OCI-LY7 (cell line): ENCODE measurements at regions not wholly inside any gene's neighbourhood (a gene's known extent, or its start where the extent isn't known, plus 50 kb on each side); places are given as distances from the start of the nearest gene placed in this dataset.

Experiments
- BruUV-seq: library from RNA; stranded (reverse); fragments of 400-500 nt; replicated peaks from 2 replicates; lab custom pipeline; 2021; lab: Mats Ljungman, UMichigan
- CTCF ChIA-PET: fragments of 300-600 bp; sonication (Branson Sonifier 250); formaldehyde crosslinking; loops from one replicate; lab custom pipeline; 2022; ENCODE audit warnings: antibody characterized with exemption; ENCODE audit not compliant: unreplicated experiment; lab: Charles Lee
- POLR2A ChIA-PET: fragments of 300-600 bp; sonication (Branson Sonifier 250); formaldehyde crosslinking; loops from one replicate; lab custom pipeline; 2022; ENCODE audit warnings: antibody characterized with exemption; lab: Charles Lee
- DNase-seq: peaks from one replicate; pipeline ENCODE4 v3.0.0-alpha.2; 2015; ENCODE audit warnings: low spot score
- H2AFZ ChIP-seq: fragments of 200-600 bp; sonication (generic), shearing (Covaris generic); 2 replicates; pipeline ENCODE4 v1.6.1; 2014; ENCODE audit warnings: mild to moderate bottlenecking, antibody characterized with exemption, low read length, moderate library complexity
- H3K27ac ChIP-seq: fragments of 200-600 bp; sonication (generic); 2 replicates; pipeline ENCODE4 v1.5.1; 2014; ENCODE audit warnings: mixed run types, low read depth, mild to moderate bottlenecking, moderate library complexity, low read length, inconsistent platforms; ENCODE audit not compliant: poor library complexity, severe bottlenecking
- H3K36me3 ChIP-seq: fragments of 200-600 bp; sonication (generic); 2 replicates; pipeline ENCODE4 v1.6.1; 2014; ENCODE audit warnings: mild to moderate bottlenecking, antibody characterized with exemption, low read length, moderate library complexity, mixed read lengths; ENCODE audit not compliant: insufficient read depth
- H3K4me1 ChIP-seq: fragments of 200-600 bp; sonication (generic); 2 replicates; pipeline ENCODE4 v1.5.1; 2014; ENCODE audit warnings: mild to moderate bottlenecking, low read length; ENCODE audit not compliant: insufficient read depth, poor library complexity, severe bottlenecking
- H3K4me2 ChIP-seq: fragments of 200-600 bp; sonication (generic); 2 replicates; pipeline ENCODE4 v1.6.1; 2014; ENCODE audit warnings: mild to moderate bottlenecking, low read length
- H3K4me3 ChIP-seq: fragments of 200-600 bp; sonication (generic); 2 replicates; pipeline ENCODE4 v1.5.1; 2014; ENCODE audit warnings: mild to moderate bottlenecking, low read depth, low read length; ENCODE audit not compliant: poor library complexity, severe bottlenecking
- H3K79me2 ChIP-seq: fragments of 200-600 bp; sonication (generic); 2 replicates; pipeline ENCODE4 v1.6.1; 2016; ENCODE audit warnings: low read depth, mild to moderate bottlenecking, low read length, moderate library complexity, mixed read lengths; ENCODE audit not compliant: insufficient read depth
- H3K9me2 ChIP-seq: fragments of 200-600 bp; sonication (generic); 2 replicates; pipeline ENCODE4 v1.6.1; 2016; ENCODE audit warnings: mild to moderate bottlenecking, low read length, mixed read lengths; ENCODE audit not compliant: insufficient read depth
- H3K9me3 ChIP-seq: fragments of 200-600 bp; sonication (generic); 2 replicates; pipeline ENCODE4 v1.6.1; 2014; ENCODE audit warnings: mild to moderate bottlenecking, mixed run types, low read length, mixed read lengths
- H4K20me1 ChIP-seq: fragments of 200-600 bp; sonication (generic); 2 replicates; pipeline ENCODE4 v1.6.1; 2014; ENCODE audit warnings: mild to moderate bottlenecking, antibody characterized with exemption, low read length, moderate library complexity, mixed read lengths; ENCODE audit not compliant: insufficient read depth
- EZH2phosphoT487 ChIP-seq: fragments of 200-600 bp; sonication (generic); IDR thresholded peaks from 2 replicates; pipeline ENCODE4 v1.6.1; 2018; ENCODE audit warnings: low read depth, borderline replicate concordance, mild to moderate bottlenecking, mixed run types, antibody characterized with exemption, low read length, moderate library complexity, mixed read lengths
- intact Hi-C: fragments of 100-400 bp; cut with micrococcal nuclease; formaldehyde crosslinking; loops from one replicate; pipeline ENCODE4 v1.10.0; 2022; ENCODE audit not compliant: unreplicated experiment
- TF ChIP-seq, protein P1 (sequence below): fragments of 200-600 bp; sonication (generic); conservative IDR thresholded peaks from 2 replicates; pipeline ENCODE4 v1.5.1; 2014; ENCODE audit warnings: mild to moderate bottlenecking, antibody characterized with exemption, low read length, moderate library complexity, mixed read lengths

DNA sequence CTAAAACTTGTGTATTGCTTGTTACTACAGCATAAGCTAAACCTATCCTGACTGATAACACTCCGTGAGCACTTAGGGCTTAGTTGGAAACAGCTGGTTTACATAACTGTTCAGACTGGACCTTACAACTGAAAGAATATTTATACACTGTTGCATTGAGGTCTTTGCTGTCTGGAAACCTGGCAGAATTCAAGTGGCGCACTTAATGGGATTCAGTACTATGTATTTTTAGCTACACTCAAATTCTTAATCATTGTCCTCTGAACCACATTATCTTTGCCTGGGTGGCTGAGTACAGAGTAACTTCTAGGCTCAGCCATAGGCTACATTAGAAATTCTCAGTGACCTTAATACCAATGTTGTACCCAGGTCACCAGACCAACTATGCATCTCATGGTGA, 172.9 kb downstream of the PMP22 start:
- no TSS peak for BruUV-seq
- POLR2A ChIA-PET = interaction anchor here (0.6 kb wide), 1 partner anchor 220 kb away, joined by 7 read pairs; no protein-coding TSS in a partner anchor
- H3K79me2 ChIP-seq = no peaks in the 10 kb centered on the region
- no peak for DNase-seq
- intact Hi-C loops = no loop called here
- H3K4me1 ChIP-seq = no peaks in the 10 kb centered on the region
- no peak overlapping the region for H3K4me3 ChIP-seq
- H4K20me1 ChIP-seq = no peaks in the 10 kb centered on the region
- no peak overlapping the region for H3K4me2 ChIP-seq
- H2AFZ ChIP-seq = no peak overlapping the region
- CTCF ChIA-PET = no interaction called here
- no peaks in the 10 kb centered on the region for H3K9me2 ChIP-seq
- no peak overlapping the region for H3K27ac ChIP-seq
- H3K36me3 ChIP-seq = no peaks in the 10 kb centered on the region
- no peaks in the 10 kb centered on the region for H3K9me3 ChIP-seq
- TF ChIP-seq EZH2phosphoT487 = no peak
- TF ChIP-seq, protein P1, sequence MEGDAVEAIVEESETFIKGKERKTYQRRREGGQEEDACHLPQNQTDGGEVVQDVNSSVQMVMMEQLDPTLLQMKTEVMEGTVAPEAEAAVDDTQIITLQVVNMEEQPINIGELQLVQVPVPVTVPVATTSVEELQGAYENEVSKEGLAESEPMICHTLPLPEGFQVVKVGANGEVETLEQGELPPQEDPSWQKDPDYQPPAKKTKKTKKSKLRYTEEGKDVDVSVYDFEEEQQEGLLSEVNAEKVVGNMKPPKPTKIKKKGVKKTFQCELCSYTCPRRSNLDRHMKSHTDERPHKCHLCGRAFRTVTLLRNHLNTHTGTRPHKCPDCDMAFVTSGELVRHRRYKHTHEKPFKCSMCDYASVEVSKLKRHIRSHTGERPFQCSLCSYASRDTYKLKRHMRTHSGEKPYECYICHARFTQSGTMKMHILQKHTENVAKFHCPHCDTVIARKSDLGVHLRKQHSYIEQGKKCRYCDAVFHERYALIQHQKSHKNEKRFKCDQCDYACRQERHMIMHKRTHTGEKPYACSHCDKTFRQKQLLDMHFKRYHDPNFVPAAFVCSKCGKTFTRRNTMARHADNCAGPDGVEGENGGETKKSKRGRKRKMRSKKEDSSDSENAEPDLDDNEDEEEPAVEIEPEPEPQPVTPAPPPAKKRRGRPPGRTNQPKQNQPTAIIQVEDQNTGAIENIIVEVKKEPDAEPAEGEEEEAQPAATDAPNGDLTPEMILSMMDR = no peak

DNA sequence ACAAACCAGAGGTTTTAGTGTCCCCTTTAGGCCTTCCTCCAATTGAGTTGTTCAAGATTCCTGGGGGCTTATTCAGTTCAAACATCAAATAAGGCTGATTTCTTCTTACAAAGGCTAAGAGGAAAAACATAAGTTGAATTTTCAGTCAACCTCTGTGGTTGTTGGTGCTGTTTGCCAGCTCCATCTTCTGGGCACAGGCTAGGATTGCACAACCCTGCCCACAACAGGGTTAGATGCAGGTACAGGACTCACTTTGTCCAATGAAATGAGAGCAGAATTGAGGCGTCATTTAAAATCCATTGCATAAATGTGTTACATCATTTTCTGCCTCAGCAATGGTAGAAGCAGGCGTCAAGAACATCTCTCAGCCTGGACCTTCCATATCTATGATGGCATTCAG, 173.3 kb downstream of the PMP22 start:
- Histone ChIP-seq H4K20me1 (no peaks in the 10 kb centered on the region), H3K36me3 (no peaks in the 10 kb centered on the region), H2AFZ (no peak overlapping the region), H3K4me2 (no peak overlapping the region), H3K9me3 (no peaks in the 10 kb centered on the region), H3K4me1 (no peaks in the 10 kb centered on the region), H3K27ac (no peak overlapping the region), H3K4me3 (no peak overlapping the region), H3K9me2 (no peaks in the 10 kb centered on the region), H3K79me2 (no peaks in the 10 kb centered on the region)
- TF ChIP-seq, protein P1 = peak; percentile 69
- no peak for TF ChIP-seq EZH2phosphoT487
- CTCF ChIA-PET = no interaction called here
- POLR2A ChIA-PET = interaction anchor here (0.6 kb wide), 1 partner anchor 220 kb away, joined by 7 read pairs; no protein-coding TSS in a partner anchor
- BruUV-seq = no TSS peak
- peak; percentile 8 for DNase-seq
- intact Hi-C loops = no loop called here

DNA sequence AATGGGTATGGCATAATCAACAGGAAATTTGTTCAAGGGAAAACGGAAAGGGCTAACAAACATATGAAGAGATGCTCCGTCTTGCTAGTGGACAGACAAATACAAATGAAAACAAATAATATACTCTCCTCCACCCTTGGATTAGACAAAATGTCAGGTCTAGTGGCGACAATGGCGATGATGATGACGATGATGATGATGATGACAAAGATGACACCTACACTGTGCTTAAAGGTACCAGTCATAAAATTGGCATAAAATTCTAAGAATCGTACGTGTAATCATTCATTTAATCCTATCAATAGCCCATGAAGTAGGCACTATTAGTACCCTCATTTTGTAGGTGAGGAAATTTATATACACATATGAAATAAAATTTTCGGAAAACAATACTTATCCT, 174.6 kb downstream of the PMP22 start:
- H4K20me1 ChIP-seq = no peaks in the 10 kb centered on the region
- no TSS peak for BruUV-seq
- H2AFZ ChIP-seq = no peak overlapping the region
- H3K4me3 ChIP-seq = no peak overlapping the region
- CTCF ChIA-PET = no interaction called here
- H3K27ac ChIP-seq = no peak overlapping the region
- POLR2A ChIA-PET = no interaction called here
- no peaks in the 10 kb centered on the region for H3K36me3 ChIP-seq
- H3K4me1 ChIP-seq = no peaks in the 10 kb centered on the region
- H3K4me2 ChIP-seq = no peak overlapping the region
- no peaks in the 10 kb centered on the region for H3K79me2 ChIP-seq
- TF ChIP-seq, protein P1 = no peak
- TF ChIP-seq EZH2phosphoT487 = no peak
- DNase-seq = no peak
- intact Hi-C loops = no loop called here
- H3K9me3 ChIP-seq = no peaks in the 10 kb centered on the region
- H3K9me2 ChIP-seq = no peaks in the 10 kb centered on the region
